Neural crest cell (in vitro differentiated cells): ENCODE measurements at regions not wholly inside any gene's neighbourhood (a gene's known extent, or its start where the extent isn't known, plus 50 kb on each side); places are given as distances from the start of the nearest gene placed in this dataset.

Experiments used
- DNase-seq: peaks from one replicate; pipeline ENCODE4 v3.0.0; 2021; ENCODE audit warnings: low read depth, mixed read lengths, low spot score
- H3K27ac Mint-ChIP-seq: one replicate; pipeline ENCODE4 v1.8.0; 2021; ENCODE audit warnings: mild to moderate bottlenecking, mixed read lengths; ENCODE audit not compliant: unreplicated experiment
- H3K27me3 Mint-ChIP-seq: 2 replicates; pipeline ENCODE4 v1.8.0; 2021; ENCODE audit warnings: low read depth, mild to moderate bottlenecking, mixed read lengths
- H3K36me3 Mint-ChIP-seq: 2 replicates; pipeline ENCODE4 v1.8.0; 2021; ENCODE audit warnings: low read depth, mild to moderate bottlenecking, mixed read lengths
- H3K4me1 Mint-ChIP-seq: 2 replicates; pipeline ENCODE4 v1.8.0; 2021; ENCODE audit warnings: mixed read lengths
- H3K4me3 Mint-ChIP-seq: one replicate; pipeline ENCODE4 v1.8.0; 2021; ENCODE audit warnings: mild to moderate bottlenecking, mixed read lengths
- H3K9me3 Mint-ChIP-seq: 2 replicates; pipeline ENCODE4 v1.8.0; 2021; ENCODE audit warnings: mixed read lengths
- TF ChIP-seq, protein P1 (sequence below): fragments of 200-600 bp; sonication (generic); conservative IDR thresholded peaks from 2 replicates; pipeline ENCODE4 v1.5.0; 2021; ENCODE audit warnings: antibody characterized with exemption, mild to moderate bottlenecking

DNA sequence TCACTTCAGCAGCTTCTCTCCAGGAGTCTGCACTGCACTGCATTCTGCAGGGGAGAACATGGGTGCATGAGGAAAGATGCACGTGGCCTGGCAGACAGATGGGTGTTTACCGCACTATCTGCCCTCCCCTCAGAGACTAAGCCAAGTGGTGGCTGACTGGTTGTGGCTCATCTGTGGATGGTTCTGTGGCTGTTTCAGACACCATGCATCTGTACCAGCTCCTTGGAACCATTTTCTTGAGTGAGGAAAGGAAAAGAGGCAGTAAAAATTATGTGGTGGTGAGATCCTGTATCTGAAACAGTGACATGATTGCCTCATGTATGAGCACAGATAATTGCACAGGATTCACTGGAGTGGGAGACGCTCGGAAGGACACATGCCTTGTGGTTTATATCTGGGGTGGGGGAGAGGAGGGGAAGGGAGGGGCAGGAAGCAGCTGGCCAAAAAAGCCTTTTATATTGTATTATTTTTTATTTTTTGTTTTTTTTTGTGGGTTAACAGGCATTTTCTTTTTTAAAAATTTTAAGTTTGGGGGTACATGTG, 161.7 kb downstream of the ERMARD start:
- Mint-ChIP-seq H3K4me1 (no peaks in the 10 kb centered on the region), H3K27ac (no peak overlapping the region), H3K36me3 (no peaks in the 10 kb centered on the region), H3K27me3 (no peaks in the 10 kb centered on the region), H3K4me3 (no peak overlapping the region), H3K9me3 (no peaks in the 10 kb centered on the region)
- TF ChIP-seq, protein P1, sequence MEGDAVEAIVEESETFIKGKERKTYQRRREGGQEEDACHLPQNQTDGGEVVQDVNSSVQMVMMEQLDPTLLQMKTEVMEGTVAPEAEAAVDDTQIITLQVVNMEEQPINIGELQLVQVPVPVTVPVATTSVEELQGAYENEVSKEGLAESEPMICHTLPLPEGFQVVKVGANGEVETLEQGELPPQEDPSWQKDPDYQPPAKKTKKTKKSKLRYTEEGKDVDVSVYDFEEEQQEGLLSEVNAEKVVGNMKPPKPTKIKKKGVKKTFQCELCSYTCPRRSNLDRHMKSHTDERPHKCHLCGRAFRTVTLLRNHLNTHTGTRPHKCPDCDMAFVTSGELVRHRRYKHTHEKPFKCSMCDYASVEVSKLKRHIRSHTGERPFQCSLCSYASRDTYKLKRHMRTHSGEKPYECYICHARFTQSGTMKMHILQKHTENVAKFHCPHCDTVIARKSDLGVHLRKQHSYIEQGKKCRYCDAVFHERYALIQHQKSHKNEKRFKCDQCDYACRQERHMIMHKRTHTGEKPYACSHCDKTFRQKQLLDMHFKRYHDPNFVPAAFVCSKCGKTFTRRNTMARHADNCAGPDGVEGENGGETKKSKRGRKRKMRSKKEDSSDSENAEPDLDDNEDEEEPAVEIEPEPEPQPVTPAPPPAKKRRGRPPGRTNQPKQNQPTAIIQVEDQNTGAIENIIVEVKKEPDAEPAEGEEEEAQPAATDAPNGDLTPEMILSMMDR = no peak
- no peak for DNase-seq

DNA sequence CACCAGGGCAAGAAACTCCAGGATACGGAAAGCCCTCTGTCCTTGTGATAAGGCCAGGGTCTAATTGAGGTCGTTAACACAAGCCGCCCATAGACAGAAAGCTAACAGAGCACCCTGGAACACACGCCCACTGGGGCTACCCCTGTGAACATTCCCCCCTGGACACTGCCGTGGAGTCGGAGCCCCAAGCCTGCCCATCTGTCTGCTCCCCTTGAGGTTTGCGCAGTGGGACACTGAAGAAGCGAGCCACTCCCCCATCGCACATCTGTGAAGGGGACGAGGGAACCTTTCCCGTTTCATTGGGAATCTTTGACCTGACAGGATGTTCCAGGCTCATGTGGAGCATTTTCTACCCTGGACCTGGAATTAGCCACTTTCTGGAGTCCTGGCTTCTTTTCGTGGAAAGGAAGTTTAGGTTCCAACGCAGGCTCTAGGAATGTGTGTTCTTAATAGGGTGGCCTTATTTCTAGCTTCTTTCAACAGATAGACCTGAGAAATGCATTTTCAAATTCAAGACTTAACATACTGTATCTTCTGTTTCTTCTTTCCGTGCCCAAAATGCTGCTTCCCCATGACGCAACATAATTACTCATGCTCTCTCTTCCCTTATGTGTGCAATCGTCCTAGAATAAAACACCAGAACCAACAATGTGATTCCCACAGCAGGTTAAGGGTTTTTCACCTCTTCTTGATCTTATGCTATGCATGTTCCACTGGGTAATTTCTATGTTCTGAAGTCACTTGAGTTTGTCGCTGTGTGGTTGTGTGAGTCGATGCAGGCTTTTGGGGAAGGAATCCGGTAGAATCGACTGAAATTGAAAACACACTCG, 161.1 kb downstream of the ERMARD start:
- Mint-ChIP-seq H3K9me3 (no peaks in the 10 kb centered on the region), H3K36me3 (no peaks in the 10 kb centered on the region), H3K27ac (no peak overlapping the region), H3K4me3 (no peak overlapping the region), H3K4me1 (no peaks in the 10 kb centered on the region), H3K27me3 (no peaks in the 10 kb centered on the region)
- no peak for DNase-seq
- TF ChIP-seq, protein P1 = no peak

DNA sequence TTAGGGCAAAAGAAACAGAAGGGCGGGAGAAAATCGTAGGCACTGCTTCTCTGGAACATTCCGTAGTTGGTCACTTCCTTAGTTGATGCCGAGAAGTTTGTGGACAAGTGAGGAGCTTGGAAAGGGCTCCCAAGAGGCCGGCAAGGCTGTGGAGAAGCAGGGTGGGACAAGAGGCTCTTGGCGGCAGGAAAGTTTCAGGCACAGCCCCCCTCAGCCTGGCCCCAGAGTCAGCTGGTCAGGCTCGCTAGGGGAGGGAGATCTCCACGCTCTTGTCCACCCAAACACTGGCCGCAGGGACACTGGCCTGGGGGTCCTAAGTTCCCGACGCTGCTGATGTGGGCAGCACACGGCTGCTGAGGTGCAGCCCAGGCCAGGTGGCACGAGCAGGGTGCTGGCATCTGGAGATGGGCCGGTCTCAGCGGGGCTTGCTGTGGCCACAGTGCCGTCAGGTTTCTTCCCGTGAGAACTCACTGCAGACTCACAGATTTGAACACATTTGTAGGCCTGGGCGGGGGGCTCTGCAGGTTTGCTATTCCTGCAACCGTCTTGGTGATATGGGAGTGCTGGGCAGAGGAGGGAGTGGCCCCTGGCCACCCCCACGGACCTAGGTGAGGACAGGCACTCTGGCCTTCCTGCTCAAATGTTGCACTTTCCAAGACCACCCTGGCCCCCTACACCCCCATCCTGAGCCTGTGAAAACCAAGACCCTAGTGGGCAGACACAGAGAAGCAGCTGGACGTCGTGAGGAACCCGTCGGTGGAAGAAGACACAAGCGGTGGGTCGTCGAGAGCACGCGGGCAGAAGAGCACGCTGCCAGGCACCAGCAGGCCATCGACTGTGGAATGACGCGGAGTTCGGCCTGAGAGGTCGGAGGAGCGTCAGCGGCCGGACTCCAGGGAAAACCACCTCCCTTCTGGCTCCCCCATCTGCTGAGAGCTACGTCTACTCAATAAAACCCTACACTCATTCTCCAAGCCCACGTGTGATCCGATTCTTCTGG, 160.1 kb downstream of the ERMARD start:
- H3K27me3 Mint-ChIP-seq = no peaks in the 10 kb centered on the region
- H3K27ac Mint-ChIP-seq = no peak overlapping the region
- H3K4me3 Mint-ChIP-seq = no peak overlapping the region
- TF ChIP-seq, protein P1 = no peak
- H3K9me3 Mint-ChIP-seq = no peaks in the 10 kb centered on the region
- no peaks in the 10 kb centered on the region for H3K36me3 Mint-ChIP-seq
- DNase-seq = no peak
- H3K4me1 Mint-ChIP-seq = peaks cover 6% of the 10 kb centered on the region

DNA sequence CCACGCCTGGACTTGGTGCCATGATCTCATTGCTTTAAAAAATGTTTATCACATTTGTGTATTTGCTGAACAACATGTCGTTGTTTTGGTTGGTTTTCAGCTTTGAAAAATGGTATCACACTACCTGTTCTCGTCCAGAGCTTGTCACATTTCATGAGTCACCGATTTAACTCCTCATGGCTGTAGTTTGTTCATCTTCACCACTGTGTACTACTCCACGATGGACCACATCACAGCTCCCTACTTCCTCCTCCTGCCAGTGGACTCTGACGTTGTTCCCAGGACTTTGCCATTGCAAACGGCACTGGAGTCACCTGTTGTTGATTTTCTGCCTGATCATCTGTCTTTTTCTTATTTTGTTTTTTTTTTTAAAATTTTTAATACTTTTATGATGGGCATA, 157.7 kb downstream of the ERMARD start:
- H3K27ac Mint-ChIP-seq = no peak overlapping the region
- no peak for DNase-seq
- no peak overlapping the region for H3K4me3 Mint-ChIP-seq
- H3K27me3 Mint-ChIP-seq = no peaks in the 10 kb centered on the region
- H3K4me1 Mint-ChIP-seq = peaks cover 17% of the 10 kb centered on the region
- H3K36me3 Mint-ChIP-seq = no peaks in the 10 kb centered on the region
- TF ChIP-seq, protein P1 = no peak
- no peaks in the 10 kb centered on the region for H3K9me3 Mint-ChIP-seq

DNA sequence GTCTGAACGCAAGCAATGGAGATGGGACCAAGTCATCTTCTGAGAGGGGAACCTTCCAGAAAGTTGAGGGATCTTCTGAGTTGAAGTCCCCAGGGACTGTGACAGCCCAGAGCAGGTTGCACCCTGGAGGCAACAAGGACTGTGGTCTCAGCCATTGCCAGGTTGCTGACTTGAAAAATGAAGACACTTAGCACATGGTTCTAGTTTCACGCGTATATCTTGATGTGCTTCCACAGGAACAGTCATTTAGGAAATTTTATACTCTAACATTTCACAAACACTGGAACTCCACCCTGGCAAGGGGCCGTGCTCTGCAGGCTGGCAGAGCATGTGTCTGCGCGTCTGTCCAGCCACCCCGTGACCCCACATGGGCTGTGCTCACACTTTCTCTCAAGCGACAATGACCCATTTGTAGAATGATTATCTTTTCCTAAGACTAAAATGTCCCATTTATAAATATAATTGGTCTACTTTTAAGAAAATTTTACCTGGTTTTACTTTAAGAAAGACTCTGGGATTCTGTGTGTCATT, 157.0 kb downstream of the ERMARD start:
- H3K9me3 Mint-ChIP-seq = no peaks in the 10 kb centered on the region
- H3K4me1 Mint-ChIP-seq = peaks cover 17% of the 10 kb centered on the region
- H3K4me3 Mint-ChIP-seq = no peak overlapping the region
- H3K27me3 Mint-ChIP-seq = no peaks in the 10 kb centered on the region
- no peak for DNase-seq
- H3K27ac Mint-ChIP-seq = no peak overlapping the region
- H3K36me3 Mint-ChIP-seq = no peaks in the 10 kb centered on the region
- TF ChIP-seq, protein P1 = no peak
